NCI-H526 (cell line): ENCODE measurements at regions not wholly inside any gene's neighbourhood (a gene's known extent, or its start where the extent isn't known, plus 50 kb on each side); places are given as distances from the start of the nearest gene placed in this dataset.

Experiments used
- DNase-seq, 2 experiments: peaks; one replicate each; lab custom pipeline; 2025; lab: John Stamatoyannopoulos, UW

GRCh38 chr2:14348247-14348646 is 284.3 kb upstream of the LRATD1 start:
- no peak for DNase-seq

GRCh38 chr2:14350856-14351255 is 281.7 kb upstream of the LRATD1 start:
- no peak for DNase-seq

- no peak for DNase-seq
Observed at GRCh38 chr2:14352067-14352466, 280.4 kb upstream of the LRATD1 start.

- DNase-seq = no peak
Observed at GRCh38 chr2:14354231-14354630, 278.3 kb upstream of the LRATD1 start.

- no peak for DNase-seq
Observed at GRCh38 chr2:14355102-14355501, 277.4 kb upstream of the LRATD1 start.

GRCh38 chr2:14358339-14358738 is 274.2 kb upstream of the LRATD1 start:
- no peak for DNase-seq

GRCh38 chr2:14358774-14359173 is 273.7 kb upstream of the LRATD1 start:
- DNase-seq = no peak

GRCh38 chr2:14363137-14363536 is 269.4 kb upstream of the LRATD1 start:
- DNase-seq = no peak

GRCh38 chr2:14363976-14364375 is 268.5 kb upstream of the LRATD1 start:
- no peak for DNase-seq

- DNase-seq = no peak
Observed at GRCh38 chr2:14364471-14364870, 268.0 kb upstream of the LRATD1 start.

GRCh38 chr2:14385043-14385442 is 247.5 kb upstream of the LRATD1 start:
- DNase-seq = no peak

GRCh38 chr2:14387332-14387731 is 245.2 kb upstream of the LRATD1 start:
- no peak for DNase-seq

GRCh38 chr2:14388724-14389123 is 243.8 kb upstream of the LRATD1 start:
- no peak for DNase-seq

GRCh38 chr2:14396533-14397083 is 235.9 kb upstream of the LRATD1 start:
- no peak for DNase-seq

- DNase-seq = no peak
Observed at GRCh38 chr2:14398641-14399040, 233.9 kb upstream of the LRATD1 start.

GRCh38 chr2:14401873-14402272 is 230.6 kb upstream of the LRATD1 start:
- DNase-seq = peak; percentile 4 to 40

GRCh38 chr2:14408695-14409094 is 223.8 kb upstream of the LRATD1 start:
- no peak for DNase-seq

GRCh38 chr2:14417551-14417950 is 215.0 kb upstream of the LRATD1 start:
- no peak for DNase-seq

GRCh38 chr2:14418115-14418514 is 214.4 kb upstream of the LRATD1 start:
- no peak for DNase-seq

GRCh38 chr2:14420851-14421250 is 211.7 kb upstream of the LRATD1 start:
- DNase-seq = no peak

- DNase-seq = no peak
Observed at GRCh38 chr2:14422426-14422825, 210.1 kb upstream of the LRATD1 start.

GRCh38 chr2:14423145-14423906 is 209.2 kb upstream of the LRATD1 start:
- no peak for DNase-seq

- no peak for DNase-seq
Observed at GRCh38 chr2:14424478-14425390, 207.8 kb upstream of the LRATD1 start.
